Suppressor macrophage (primary cell): ENCODE measurements at regions not wholly inside any gene's neighbourhood (a gene's known extent, or its start where the extent isn't known, plus 50 kb on each side); places are given as distances from the start of the nearest gene placed in this dataset.
"Not testable (repeated sequence)": the region's sequence is repeated elsewhere in the genome, so short reads cannot be mapped to it uniquely, and the experiment has no call there.

Experiments
- DNase-seq, 4 experiments: peaks; one replicate each; pipeline ENCODE4 v3.0.0-alpha.2; 2020 to 2022

DNA sequence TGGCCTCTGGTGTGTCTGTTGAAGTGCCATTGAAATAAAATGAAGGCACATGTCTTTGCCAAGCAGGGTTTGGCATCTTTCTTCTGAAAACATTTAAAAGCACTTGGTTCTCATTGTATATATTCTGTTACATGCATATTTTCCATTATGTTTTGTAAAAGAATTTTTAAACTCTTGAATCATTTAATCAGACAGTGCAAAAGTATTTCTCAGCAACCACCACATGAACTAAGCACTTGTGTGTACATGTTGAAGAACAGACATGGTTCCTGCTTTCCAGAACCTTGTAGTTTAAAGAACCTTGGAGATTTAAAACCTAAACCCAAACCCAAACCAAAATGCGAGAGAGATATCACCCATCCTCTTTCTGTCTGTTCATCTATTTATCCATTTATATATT, 220.3 kb upstream of the GIMD1 start:
- no peak for DNase-seq

DNA sequence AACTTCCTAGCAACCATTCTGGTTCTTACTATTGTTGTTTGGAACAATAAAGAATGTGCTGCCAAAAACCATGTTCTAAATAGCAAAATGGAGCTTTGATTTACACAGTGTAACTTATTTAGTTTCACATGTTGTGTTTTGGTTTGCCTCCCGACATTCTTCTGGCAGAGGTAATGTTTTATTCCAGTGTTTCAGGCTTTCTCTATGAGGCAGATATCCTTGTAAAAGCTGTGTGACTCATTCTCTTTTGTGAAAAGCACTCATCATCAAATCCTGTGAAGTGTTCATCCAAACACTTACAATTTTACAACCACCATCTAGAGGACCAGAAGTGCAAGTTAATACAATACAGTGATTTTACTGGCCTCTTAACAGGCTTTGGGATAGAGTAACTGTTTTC, 219.0 kb upstream of the GIMD1 start:
- no peak for DNase-seq

DNA sequence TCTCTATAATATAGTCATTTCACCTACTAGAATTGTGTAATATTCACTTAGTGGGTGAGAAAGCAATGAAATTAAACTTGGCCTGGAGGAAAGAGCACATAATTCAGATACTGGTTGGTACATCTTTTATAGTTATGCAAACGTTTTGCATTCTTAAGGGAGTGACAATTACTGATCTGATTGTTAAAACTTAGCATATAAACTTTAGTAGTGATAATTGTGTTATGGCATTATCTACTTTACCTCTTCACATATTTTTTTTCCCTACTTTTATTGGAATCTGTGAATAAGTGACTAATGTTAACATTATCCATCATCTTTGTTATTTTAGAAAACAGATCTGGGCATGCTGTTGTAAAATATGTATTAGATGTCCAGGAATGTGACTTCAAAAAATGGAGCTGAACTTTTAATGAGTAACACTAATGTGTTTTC, 217.4 kb upstream of the GIMD1 start:
- DNase-seq = no peak

DNA sequence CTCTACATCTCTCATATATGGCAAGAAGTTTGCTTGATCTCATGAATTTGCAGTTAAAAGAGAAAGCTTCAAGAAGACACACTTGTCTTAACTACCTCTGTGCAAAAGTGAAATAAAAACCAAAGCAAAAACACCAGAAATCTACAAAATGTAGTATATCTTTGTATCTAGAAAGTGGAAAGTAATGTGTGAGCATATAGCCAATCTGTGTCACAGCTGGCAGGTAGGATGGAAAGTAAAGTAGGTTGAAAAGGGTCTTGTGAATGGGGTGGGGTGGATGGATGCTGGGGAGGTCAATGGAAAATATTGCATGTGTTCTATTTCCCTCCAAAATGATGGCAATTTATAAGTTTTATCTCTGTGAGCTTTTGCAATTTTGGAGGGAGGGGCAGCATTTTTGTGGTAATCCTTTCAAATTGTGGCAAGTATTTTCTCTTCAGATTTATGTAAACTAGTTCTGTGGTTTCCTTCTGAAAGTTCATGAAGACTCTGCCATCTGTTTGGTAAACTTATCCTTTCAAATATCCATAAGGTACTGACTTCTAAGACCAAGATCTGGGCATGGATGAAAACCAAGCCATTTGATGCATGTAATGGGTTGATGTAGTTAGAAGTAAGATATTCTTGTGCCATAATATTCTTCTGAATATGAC, 215.9 kb upstream of the GIMD1 start:
- no peak for DNase-seq

DNA sequence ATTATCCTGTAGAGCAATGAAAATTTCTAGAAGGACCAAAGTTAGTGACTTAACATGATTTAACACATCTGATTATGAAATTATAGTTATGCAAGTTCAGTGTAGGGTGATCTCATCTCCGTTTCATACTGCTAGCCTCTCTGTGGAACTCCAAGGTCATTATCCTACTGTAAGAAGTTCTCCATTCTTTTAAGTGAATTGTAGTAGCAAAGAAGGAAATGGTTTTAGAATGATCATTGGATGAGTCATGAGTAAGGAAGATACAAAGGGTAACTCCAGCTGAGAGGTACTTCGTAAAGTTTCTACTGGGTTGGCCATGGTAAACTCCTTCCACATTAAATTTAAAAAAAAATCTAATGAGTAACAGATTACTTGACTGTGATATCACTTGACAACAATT, 215.0 kb upstream of the GIMD1 start:
- DNase-seq = peak in 3 of 4 experiments; percentile 6 to 56 (median 49)

DNA sequence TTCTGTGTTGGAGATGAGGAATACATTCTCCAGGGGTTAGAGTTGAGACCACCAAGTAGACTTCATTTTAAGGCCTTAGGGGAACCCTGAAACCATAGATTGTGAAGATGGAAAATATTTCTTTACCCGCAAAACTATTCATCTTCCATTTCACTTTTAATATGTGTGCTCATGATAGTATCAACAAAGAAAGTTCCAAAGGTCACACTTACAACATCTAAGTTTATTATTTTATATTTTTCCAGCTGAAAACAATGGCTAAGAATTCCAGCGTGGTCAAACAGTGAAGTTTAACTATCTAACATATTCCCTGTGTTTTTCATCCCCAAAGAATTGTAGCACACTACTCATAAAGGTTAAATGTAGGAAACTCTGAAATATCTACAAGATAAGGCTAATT, 214.5 kb upstream of the GIMD1 start:
- DNase-seq = no peak

DNA sequence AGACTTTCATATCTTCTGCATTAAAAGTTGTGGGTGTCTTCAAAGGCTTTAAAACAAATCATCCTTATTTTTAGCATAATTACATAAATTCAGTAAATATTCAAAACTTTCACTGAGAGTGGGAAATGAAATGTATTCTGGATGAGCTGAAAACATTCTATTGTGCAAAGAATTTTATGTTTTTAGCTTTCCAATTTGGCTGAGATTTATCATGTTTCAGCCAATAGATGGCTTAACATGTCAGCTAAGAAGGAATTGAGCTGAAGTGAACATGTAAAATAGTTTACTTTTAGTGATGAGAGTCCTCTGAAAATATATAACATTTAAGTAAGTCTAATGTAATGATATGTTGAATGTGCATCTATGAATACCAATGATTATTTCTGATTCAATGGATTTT, 213.5 kb upstream of the GIMD1 start:
- no peak for DNase-seq

DNA sequence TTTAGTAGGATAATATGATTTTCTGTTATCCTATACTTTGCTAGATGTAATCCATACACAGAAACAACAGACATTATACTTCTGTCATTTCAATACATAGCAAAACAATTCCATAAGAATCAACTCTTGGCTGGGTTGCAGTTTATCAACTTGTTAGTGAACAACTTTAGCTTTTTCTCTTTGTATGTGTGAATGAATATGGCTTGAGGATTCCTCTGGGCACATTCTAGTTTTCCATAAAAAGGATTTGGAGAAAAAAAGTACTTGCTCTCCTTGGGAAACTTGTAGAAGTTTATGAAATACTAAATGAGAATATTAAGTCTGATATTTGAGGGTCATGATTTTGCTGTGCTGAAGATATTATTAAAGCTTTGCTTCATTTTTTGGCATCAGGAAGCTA, 210.7 kb upstream of the GIMD1 start:
- DNase-seq = no peak

DNA sequence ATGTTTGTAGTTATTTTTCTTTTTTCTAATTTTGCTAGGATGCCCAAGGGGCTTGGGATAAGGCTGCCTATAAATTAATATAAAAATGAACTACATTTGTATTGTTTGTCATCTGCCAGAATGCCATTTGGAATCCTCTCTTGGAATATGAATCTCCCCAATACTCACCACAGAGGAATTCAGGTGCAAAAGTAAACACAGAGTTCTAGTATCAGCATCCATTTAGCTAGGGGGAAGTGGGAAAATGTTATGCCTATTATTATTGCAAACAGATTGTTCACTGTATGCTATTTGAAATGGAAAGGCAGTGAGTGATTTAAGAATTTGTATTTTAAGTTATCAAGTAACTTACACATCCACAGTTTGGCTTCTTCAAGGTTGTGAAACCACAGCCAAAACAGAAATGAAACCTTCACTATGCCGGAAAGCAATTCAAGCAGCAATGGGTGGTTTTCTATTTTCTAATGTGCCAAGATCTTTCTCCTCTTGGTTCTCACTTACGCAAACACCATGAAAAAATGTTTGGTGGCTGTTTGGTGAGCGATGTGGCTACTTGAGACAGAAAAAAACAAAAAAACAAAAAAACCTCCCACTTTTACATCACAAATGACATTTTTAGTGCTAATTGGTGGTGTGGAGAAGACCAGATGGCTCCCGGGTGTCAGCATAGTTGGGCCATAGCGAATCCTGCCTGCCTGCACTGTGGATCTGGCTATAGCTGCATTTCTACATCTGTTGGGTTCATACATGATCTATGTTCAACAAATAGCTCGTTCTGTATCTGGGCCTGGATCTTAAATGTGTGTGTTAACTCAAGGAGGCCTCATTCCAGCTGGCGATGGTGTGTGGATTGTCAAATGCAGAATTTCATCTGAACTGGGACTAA, 200.8 kb upstream of the GIMD1 start:
- DNase-seq = no peak

DNA sequence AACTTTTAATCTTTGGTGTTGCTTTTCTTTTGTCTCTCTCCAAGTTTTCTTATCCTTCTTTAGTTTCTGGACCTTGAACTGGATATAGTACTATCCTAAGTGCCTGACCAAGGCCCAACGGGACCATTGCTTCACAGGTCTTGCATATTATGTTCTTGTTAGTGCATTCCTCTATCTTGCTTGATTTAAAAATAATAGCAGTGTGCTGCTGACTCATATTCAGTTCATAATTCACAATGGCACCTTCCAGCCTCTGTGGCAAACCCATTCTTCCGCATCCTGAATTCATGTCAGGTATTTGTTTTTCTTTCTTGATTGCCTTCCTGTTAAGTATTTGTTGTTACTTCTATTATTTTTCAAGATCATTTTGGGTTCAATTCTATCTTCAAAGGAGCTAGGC, 197.1 kb upstream of the GIMD1 start:
- no peak for DNase-seq

DNA sequence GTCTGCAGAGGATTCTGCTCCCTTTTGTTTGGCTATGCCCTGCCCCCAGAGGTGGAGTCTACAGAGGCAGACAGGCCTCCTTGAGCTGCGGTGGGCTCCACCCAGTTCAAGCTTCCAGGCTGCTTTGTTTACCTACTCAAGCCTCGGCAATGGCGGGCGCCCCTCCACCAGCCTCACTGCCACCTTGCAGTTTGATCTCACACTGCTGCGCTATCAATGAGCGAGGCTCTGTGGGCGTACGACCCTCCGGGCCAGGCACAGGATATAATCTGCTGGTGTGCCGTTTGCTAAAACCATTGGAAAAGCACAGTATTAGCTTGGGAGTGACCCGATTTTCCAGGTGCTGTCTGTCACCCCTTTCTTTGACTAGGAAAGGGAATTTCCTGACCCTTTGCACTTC, 195.1 kb upstream of the GIMD1 start:
- not testable (repeated sequence) for DNase-seq

DNA sequence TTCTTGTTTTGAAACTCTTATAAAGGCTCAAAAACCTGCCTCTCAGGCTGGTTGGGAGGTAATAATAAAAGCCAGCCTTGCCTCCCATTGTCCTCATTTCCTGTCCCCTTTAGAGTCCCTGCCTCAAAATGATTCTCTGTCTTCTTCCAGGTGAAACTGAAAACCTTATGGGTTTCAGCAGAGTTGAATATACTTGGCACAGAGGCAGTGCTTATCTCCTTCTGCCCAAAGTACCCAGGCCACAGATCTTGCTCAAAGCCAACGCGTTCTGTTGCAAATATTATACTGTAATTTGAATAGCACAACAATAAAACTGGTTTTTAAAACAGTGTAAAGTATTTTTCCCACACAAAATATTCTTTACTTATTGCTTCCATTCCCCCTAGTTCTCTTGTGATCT, 183.1 kb upstream of the GIMD1 start:
- no peak for DNase-seq

DNA sequence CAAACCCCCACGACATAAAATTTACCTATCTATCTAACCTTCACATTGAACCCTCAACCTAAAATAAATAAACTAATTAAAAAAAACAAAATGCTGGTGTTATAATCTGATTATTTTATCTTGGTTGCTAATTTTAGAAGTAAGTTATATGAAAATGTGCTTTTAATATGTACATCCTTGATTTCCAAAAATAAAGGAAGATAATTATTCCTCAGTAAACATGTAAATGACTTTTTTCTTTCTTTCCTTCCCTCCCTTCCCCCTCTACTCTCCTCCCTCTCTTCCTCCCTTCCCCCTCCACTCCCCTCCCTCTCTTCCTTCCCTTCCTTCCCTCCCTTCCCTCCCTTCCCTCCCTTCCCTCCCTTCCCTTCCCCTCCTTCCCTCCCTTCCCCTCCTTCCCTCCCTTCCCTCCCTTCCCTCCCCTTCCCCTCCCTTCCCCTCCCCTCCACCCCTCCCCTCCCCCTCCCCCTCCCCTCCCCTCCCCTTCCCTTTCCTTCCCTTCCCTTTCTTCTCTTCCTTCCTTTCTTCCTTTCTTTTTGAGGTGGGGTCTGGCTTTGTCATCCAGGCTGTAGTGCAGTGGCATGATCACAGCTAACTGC, 180.0 kb upstream of the GIMD1 start:
- no peak for DNase-seq

DNA sequence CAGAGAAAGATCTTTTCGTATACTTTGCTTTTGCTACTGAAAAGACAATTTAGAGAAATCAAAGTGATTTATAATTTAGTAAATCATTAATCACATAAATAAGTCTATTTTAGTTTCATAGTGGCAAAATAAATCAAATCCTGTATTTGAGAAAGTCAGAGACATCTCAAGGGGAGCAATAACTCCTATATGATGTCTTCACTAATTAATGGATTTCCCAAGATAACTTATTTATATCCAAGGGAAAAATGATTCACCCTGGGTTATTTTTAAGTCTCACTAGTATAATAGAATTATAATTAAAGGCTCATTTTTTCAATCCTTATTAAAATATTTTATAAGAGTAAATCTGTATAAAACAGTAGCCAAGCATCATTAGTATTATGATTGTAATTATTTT, 177.8 kb upstream of the GIMD1 start:
- no peak for DNase-seq

DNA sequence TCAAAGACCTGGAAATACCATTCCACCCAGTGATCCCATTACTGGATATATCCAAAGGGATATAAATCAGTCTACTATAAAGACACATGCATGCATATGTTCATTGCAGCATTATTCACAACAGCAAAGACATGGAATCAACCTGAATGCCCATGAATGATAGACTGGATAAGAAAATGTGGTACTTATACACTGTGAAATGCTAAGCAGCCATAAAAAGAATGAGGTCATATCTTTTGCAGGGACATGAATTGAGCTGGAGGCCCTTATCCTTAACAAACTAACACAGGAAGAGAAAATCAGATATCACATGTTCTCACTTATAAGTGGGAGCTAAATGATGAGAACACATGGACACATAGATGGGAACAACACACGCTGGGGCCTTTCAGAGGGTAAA, 174.0 kb upstream of the GIMD1 start:
- not testable (repeated sequence) for DNase-seq

DNA sequence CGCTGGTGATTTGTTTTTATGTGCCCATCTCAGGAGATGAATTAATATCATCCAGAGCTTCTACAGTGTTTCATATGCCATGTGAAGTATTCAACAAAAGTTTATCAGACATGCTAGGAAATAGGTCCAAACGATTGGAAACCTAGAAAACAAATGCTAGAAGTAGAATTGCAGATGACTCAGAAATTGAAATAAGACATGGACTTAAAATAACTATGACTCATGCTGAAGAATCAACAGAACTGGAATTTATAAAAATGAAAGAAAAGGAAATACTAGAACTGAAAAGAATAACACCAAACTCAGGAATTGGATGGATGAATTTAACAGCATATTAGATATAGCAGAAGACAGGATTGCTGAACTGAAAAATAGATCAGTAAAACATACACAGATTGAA, 172.7 kb upstream of the GIMD1 start:
- no peak for DNase-seq

DNA sequence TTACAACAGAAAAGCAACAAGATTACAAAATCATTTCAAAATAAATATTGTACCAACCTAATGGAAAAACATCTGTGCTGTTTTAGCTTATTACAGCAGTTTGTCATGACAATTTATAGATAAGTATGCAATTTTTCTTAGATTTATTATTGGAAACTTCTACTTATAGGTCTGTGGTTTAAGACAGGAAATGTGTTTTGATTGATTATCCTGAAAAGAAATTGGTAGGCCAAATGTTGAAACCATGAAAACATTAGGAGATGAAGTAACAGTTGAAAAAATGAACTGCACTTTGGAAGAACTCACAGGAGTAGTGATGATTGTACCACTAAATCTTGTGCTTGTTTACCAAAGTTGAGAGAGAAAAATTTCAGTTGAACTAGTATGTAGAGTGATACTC, 162.2 kb upstream of the GIMD1 start:
- no peak for DNase-seq

DNA sequence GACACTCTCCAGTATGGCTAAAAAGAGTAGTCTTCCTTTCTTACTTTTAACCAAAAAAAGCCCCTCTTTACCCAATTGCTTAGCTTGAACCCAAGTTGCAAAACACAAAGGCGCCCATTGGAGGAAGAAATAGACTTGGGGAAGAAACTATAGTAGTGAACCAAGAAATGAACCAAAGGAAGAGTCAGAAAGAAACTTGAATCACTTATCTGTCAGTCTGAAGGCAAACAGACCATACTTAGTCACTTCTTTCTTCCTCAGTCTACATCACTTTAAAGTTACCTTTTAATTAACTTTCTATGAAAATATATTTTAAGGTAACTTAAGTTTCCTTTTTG, 161.4 kb upstream of the GIMD1 start:
- no peak for DNase-seq

DNA sequence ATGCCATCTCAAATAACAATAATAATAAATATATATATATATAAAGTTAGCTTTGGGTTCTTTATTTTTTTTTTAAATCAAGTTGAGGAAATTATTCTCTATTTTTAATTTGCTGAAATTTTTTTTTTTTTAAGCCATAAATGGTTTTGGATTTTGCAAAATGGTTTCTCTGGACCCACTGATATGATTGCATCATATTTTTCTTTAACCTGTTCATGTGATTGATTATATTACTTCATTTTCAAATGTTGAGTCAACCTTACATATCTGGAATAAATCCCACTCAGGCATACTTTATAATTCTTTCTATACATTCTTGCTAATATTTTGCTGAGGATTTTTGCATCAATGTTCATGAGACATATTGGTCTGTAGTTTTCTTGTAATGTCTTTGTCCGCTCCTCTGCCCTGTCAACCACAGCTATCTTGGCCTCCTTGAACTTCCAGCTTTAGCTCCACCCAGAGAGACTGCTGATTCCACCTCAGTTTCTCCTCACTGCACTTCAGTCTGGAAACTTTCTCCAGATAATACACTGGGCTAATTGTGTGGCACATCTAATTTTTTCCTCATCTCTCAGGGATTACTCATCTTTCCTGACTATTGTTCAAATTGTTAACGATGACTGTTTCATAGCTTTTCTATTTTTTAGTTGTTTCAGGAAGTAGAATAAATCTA, 160.9 kb upstream of the GIMD1 start:
- no peak for DNase-seq

DNA sequence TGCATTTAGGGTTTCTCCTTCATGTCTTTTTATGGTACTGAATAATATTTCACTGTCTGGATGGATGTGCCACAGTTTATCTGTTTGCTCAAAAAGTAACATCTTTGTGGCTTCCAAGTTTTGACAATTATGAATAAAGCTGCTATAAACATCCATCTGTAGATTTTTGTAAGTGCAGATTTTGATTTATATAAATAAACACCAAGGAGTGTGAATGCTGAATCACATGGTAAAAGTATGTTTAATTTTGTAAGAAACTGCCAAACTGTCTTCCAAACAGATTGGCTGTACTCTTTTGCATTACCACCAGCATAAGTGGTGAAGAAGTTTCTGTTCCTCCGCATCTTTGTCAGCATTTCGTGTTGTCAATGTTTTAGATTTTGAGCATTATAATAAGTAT, 158.7 kb upstream of the GIMD1 start:
- DNase-seq = no peak

DNA sequence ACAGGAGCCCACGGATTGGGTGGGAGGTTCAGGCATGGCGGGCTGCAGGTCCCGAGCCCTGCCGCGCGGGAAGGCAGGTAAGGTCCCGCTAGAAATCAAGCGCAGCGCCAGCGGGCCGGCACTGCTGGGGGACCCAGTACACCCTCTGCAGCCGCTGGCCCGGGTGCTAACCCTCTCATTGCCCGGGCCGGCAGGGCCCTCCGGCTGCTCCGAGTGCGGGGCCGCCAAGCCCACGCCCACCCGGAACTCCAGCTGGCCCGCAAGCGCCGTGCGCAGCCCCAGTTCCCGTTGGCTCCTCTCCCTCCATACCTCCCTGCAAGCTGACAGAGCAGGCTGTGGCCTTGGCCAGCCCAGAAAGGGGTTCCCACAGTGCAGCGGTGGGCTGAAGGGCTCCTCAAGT, 156.8 kb upstream of the GIMD1 start:
- DNase-seq = not testable (repeated sequence)

DNA sequence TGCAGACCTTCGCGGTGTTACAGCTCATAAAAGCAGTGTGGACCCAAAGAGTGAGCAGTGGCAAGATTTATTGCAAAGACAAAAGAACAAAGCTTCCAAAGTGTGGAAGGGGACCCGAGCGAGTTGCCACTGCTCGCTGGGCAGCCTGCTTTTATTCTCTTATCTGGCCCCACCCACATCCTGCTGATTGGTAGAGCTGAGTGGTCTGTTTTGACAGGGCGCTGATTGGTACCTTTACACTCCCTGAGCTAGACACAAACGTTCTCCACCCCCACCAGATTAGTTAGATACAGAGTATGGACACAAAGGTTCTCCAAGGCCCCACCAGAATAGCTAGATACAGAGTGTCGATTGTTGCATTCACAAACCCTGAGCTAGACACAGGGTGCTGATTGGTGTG, 156.2 kb upstream of the GIMD1 start:
- DNase-seq = not testable (repeated sequence)

DNA sequence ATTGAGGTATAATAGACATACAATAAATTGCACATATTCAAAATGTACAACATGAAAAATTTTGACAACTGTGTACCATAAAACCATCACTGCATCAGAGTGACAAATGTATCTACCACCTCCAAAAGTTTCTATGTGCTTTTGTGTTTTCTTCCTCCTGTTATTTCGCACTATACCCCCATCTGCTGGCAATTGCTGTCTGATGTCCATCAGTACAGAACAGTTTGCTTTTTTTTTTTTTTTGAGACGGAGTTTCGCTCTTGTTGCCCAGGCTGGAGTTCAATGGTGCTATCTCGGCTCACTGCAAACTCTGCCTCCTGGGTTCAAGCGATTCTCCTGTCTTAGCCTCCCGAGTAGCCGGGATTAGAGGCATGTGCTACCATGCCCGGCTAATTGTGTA, 154.3 kb upstream of the GIMD1 start:
- DNase-seq = no peak

DNA sequence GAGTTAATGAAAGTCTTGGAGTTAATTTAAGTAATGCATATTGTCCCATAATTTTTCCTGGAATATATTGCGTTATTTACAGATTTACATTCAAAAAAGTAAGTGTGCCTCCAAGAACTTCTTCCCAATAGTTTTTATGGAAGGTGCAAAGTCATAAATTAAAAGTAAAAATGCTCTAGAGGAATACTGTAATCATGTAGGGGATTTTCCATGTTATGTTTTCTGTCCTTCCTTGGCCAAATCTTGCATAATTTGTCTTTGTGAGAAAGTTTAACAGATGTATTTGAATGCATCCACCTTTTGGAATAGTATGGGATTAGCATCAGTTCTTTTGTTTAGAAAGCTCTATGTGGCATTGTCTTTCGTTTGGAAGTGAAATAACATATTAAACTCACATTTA, 144.1 kb upstream of the GIMD1 start:
- no peak for DNase-seq
